Testis (tissue), 2 donors: ENCODE measurements at regions not wholly inside any gene's neighbourhood (a gene's known extent, or its start where the extent isn't known, plus 50 kb on each side); places are given as distances from the start of the nearest gene placed in this dataset.

ENCODE experiments used
- DNase-seq: peaks from one replicate; pipeline ENCODE4 v3.0.0-alpha.2; 2019
- H3K27ac ChIP-seq, 2 donors: fragments of 200-600 bp; sonication (generic); one replicate each; pipeline ENCODE4 v1.5.1; 2019
- H3K27me3 ChIP-seq: fragments of 200-600 bp; sonication (generic); one replicate; pipeline ENCODE4 v1.5.1; 2019
- H3K36me3 ChIP-seq: fragments of 200-600 bp; sonication (generic); one replicate; pipeline ENCODE4 v1.5.1; 2017; ENCODE audit warnings: low read depth; ENCODE audit errors: missing control alignments
- H3K4me1 ChIP-seq: fragments of 200-600 bp; sonication (generic); one replicate; pipeline ENCODE4 v1.5.1; 2019
- H3K4me3 ChIP-seq, 2 donors: fragments of 200-600 bp; sonication (generic); one replicate each; pipeline ENCODE4 v1.5.1; 2017 to 2019
- H3K9me3 ChIP-seq: fragments of 200-600 bp; sonication (generic); one replicate; pipeline ENCODE4 v1.5.1; 2017
- CTCF ChIP-seq, 3 experiments: fragments of 450-650 bp in 2 of 3; fragments of 200-600 bp in 1 of 3; sonication (generic) in 1 of 3; IDR thresholded peaks; one replicate each; pipeline ENCODE4 v1.5.1; 2016 to 2019; ENCODE audit warnings: antibody characterized with exemption in 3 of 3, mild to moderate bottlenecking in 2 of 3, moderate library complexity in 1 of 3
- POLR2A ChIP-seq: fragments of 450-650 bp; IDR thresholded peaks from one replicate; pipeline ENCODE4 v1.6.1; 2017; ENCODE audit warnings: antibody characterized with exemption, mild to moderate bottlenecking, moderate library complexity
- WGBS, 2 donors: methylation state at CpG; one replicate each; pipeline ENCODE4 v1.1.5; 2018; 5-methylcytosine and 5-hydroxymethylcytosine counted together
- intact Hi-C: fragments of 100-400 bp; cut with DNase I; formaldehyde crosslinking; loops from one replicate; pipeline ENCODE4 v1.15.1; 2023; ENCODE audit warnings: low total_unique reads

- Histone ChIP-seq H3K4me1 (no peaks in the 10 kb centered on the region), H3K36me3 (no peaks in the 10 kb centered on the region), H3K4me3 (no peak overlapping the region), H3K9me3 (no peaks in the 10 kb centered on the region), H3K27me3 (no peaks in the 10 kb centered on the region), H3K27ac (no peak overlapping the region)
- TF ChIP-seq CTCF (IDR thresholded peaks at IDR 0.05), result no peak
- no peak for TF ChIP-seq POLR2A
- no peak for DNase-seq
- 78 to 84% methylated on average over 2 of the region's 2 CpGs for WGBS, 2 donors
- intact Hi-C loops, result no loop called here
Measured at GRCh38 chr5:102638912-102639652, 116.0 kb upstream of the PAM start.

- TF ChIP-seq POLR2A (no peak), CTCF (IDR thresholded peaks at IDR 0.05) (no peak)
- no peak overlapping the region for H3K27ac ChIP-seq
- H3K9me3 ChIP-seq, result no peaks in the 10 kb centered on the region
- H3K36me3 ChIP-seq, result no peaks in the 10 kb centered on the region
- no peaks in the 10 kb centered on the region for H3K27me3 ChIP-seq
- no peak for DNase-seq
- H3K4me1 ChIP-seq, result no peaks in the 10 kb centered on the region
- H3K4me3 ChIP-seq, result no peak overlapping the region
- intact Hi-C loops, result no loop called here
- WGBS, 2 donors, result 64 to 79% methylated on average over 1 of the region's 1 CpG
Measured at GRCh38 chr5:102649731-102650130, 105.4 kb upstream of the PAM start.

GRCh38 chr5:102651466-102651865 lies 103.6 kb upstream of the PAM start:
- WGBS, 2 donors, result 80 to 89% methylated on average over 3 of the region's 3 CpGs
- TF ChIP-seq POLR2A (no peak), CTCF (IDR thresholded peaks at IDR 0.05) (no peak)
- Histone ChIP-seq H3K27ac (no peak overlapping the region), H3K9me3 (no peaks in the 10 kb centered on the region), H3K27me3 (no peaks in the 10 kb centered on the region), H3K36me3 (no peaks in the 10 kb centered on the region), H3K4me3 (no peak overlapping the region), H3K4me1 (no peaks in the 10 kb centered on the region)
- no peak for DNase-seq
- intact Hi-C loops, result no loop called here

- 81 to 93% methylated on average over 1 of the region's 1 CpG for WGBS, 2 donors
- no peak overlapping the region for H3K4me3 ChIP-seq
- no peaks in the 10 kb centered on the region for H3K4me1 ChIP-seq
- H3K9me3 ChIP-seq, result no peaks in the 10 kb centered on the region
- no peaks in the 10 kb centered on the region for H3K36me3 ChIP-seq
- no peaks in the 10 kb centered on the region for H3K27me3 ChIP-seq
- TF ChIP-seq POLR2A (no peak), CTCF (IDR thresholded peaks at IDR 0.05) (no peak)
- DNase-seq, result no peak
- H3K27ac ChIP-seq, result no peak overlapping the region
- intact Hi-C loops, result no loop called here
Measured at GRCh38 chr5:102654559-102655349, 100.4 kb upstream of the PAM start.
